Lower leg skin (tissue), 3 donors: ENCODE measurements at regions not wholly inside any gene's neighbourhood (a gene's known extent, or its start where the extent isn't known, plus 50 kb on each side); places are given as distances from the start of the nearest gene placed in this dataset.

Experiments used
- POLR2A ChIP-seq, 2 donors: fragments of 450-650 bp; IDR thresholded peaks; one replicate each; pipeline ENCODE4 v1.6.1; 2016 to 2017; ENCODE audit warnings: antibody characterized with exemption in 2 of 2, mild to moderate bottlenecking in 1 of 2, moderate library complexity in 1 of 2
- TF ChIP-seq, protein P1 (sequence below), 3 donors: fragments of 450-650 bp; IDR thresholded peaks; one replicate each; pipeline ENCODE4 v1.5.1; 2016; ENCODE audit warnings: antibody characterized with exemption in 3 of 3, mild to moderate bottlenecking in 3 of 3, moderate library complexity in 2 of 3

DNA sequence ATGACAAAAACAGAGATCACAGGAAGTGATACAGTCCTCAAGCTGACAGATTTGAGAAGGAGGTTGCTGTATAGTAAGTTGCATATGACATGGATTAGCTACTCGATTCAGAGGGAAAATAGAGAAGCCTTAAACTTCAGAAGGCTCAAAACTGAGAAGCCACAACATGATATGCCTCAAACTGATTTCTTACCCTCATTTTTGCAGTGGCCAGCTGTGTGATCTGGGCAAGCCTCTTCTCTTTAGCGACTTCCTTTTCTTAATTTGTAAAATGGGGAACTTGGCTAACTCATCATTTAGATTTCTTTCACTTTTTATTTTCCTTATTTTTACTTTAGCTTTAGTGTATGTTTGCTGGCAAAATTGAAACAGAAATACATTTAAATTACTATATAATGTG, 421.1 kb downstream of the KIF4B start:
- TF ChIP-seq, protein P1, sequence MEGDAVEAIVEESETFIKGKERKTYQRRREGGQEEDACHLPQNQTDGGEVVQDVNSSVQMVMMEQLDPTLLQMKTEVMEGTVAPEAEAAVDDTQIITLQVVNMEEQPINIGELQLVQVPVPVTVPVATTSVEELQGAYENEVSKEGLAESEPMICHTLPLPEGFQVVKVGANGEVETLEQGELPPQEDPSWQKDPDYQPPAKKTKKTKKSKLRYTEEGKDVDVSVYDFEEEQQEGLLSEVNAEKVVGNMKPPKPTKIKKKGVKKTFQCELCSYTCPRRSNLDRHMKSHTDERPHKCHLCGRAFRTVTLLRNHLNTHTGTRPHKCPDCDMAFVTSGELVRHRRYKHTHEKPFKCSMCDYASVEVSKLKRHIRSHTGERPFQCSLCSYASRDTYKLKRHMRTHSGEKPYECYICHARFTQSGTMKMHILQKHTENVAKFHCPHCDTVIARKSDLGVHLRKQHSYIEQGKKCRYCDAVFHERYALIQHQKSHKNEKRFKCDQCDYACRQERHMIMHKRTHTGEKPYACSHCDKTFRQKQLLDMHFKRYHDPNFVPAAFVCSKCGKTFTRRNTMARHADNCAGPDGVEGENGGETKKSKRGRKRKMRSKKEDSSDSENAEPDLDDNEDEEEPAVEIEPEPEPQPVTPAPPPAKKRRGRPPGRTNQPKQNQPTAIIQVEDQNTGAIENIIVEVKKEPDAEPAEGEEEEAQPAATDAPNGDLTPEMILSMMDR (IDR thresholded peaks at IDR 0.05), result no peak
- no peak for TF ChIP-seq POLR2A (IDR thresholded peaks at IDR 0.05)
